Astrocyte of the spinal cord (primary cell): ENCODE measurements at regions not wholly inside any gene's neighbourhood (a gene's known extent, or its start where the extent isn't known, plus 50 kb on each side); places are given as distances from the start of the nearest gene placed in this dataset.

Experiments used
- DNase-seq: peaks from one replicate; pipeline ENCODE4 v3.0.0; 2011; ENCODE audit warnings: low read depth, low spot score
- H3K4me3 ChIP-seq: 2 replicates; pipeline ENCODE4 v1.5.1; 2011; ENCODE audit warnings: low read depth, mild to moderate bottlenecking, low read length, moderate library complexity
- in situ Hi-C: cut with HindIII; loops from 2 replicates; pipeline ENCODE4 v1.10.0; 2017; ENCODE audit warnings: low sequenced_read_pairs
- TF ChIP-seq, protein P1 (sequence below): IDR thresholded peaks from 2 replicates; pipeline ENCODE4 v1.5.1; 2012; ENCODE audit warnings: low read depth, mild to moderate bottlenecking, low read length, inconsistent platforms

DNA sequence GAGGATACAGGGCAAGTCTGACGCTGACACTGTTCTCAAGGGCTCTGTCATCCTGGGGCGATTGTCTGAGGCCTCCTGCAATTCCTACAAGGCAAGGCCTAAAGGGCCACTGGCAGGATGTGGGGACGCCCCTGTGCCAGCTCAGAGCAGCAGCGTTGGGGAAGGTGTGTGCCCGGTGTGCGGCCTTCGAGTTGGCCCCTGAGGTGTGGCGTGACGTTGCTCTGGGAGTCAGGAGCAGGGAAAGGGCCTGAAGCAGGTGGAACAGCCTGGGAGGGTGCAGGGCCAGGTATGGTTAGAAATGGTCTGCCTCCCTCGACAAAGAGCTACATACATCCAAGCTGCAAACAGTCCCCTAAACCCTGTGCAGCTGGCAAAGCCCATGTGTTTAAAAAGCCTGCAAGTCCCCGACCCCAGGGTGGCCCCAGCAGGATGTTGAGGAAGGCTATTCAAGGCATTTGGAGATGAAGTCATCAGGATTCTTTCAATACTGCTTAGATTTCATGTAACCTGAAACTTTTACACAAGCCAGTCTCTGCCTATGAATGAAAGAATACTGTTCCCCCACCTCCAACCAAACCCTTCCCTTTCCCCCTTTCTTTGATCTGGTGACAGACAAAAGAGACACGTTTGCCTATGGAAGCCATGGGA lies 142.5 kb upstream of the TNS3 start:
- H3K4me3 ChIP-seq = no peak overlapping the region
- in situ Hi-C loops = no loop called here
- TF ChIP-seq, protein P1, sequence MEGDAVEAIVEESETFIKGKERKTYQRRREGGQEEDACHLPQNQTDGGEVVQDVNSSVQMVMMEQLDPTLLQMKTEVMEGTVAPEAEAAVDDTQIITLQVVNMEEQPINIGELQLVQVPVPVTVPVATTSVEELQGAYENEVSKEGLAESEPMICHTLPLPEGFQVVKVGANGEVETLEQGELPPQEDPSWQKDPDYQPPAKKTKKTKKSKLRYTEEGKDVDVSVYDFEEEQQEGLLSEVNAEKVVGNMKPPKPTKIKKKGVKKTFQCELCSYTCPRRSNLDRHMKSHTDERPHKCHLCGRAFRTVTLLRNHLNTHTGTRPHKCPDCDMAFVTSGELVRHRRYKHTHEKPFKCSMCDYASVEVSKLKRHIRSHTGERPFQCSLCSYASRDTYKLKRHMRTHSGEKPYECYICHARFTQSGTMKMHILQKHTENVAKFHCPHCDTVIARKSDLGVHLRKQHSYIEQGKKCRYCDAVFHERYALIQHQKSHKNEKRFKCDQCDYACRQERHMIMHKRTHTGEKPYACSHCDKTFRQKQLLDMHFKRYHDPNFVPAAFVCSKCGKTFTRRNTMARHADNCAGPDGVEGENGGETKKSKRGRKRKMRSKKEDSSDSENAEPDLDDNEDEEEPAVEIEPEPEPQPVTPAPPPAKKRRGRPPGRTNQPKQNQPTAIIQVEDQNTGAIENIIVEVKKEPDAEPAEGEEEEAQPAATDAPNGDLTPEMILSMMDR = no peak
- DNase-seq = peak; percentile 88

- DNase-seq = no peak
- TF ChIP-seq, protein P1 = no peak
- H3K4me3 ChIP-seq = no peak overlapping the region
- in situ Hi-C loops = no loop called here
These were observed 140.2 kb upstream of the TNS3 start for GRCh38 chr7:47722126-47722525.

GRCh38 chr7:47721670-47722069 lies 139.8 kb upstream of the TNS3 start:
- in situ Hi-C loops = no loop called here
- TF ChIP-seq, protein P1 = no peak
- no peak for DNase-seq

DNA sequence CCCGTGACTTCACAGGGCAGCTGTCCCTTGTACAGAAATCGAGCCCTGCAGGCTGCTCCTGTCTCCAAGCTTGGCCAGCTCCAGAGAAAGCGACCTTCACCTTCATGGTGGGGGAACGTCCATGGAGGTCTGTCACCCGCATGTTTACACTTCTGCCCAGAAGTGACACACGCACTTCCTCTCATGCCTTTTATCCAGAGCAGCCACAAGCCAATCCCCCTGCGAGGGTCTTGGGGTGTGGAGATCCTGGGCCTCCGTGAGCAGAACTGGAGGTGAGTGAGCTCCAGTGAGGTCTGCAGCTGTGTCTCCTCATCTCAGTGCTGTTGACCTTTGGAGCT lies 139.0 kb upstream of the TNS3 start:
- TF ChIP-seq, protein P1 = no peak
- DNase-seq = no peak
- in situ Hi-C loops = no loop called here
- H3K4me3 ChIP-seq = no peak overlapping the region

More at GRCh38 chr7:47721670-47722069, 139.8 kb upstream of the TNS3 start:
- no peak overlapping the region for H3K4me3 ChIP-seq

GRCh38 chr7:47720141-47720906 lies 138.4 kb upstream of the TNS3 start:
- H3K4me3 ChIP-seq = no peak overlapping the region
- TF ChIP-seq, protein P1 = no peak
- in situ Hi-C loops = no loop called here
- DNase-seq = peak; percentile 27

DNA sequence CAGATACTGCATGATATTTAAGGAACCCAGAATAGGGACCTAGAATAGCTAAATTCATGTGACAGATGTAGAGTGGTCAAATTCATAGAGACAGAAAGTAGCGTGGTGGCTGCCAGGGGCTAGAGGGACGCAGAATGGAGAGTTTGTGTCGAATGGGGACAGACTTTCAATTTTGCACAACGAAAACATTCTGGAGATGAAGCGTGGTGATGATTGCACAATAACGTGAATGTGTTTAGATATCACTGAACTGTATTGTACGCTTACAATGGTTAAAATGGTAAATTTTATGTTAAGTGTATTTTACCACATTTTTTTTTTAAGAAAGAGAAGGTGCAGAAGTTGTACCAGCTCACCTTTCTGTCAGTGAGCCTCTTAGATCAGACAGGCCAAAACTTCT lies 137.8 kb upstream of the TNS3 start:
- in situ Hi-C loops = no loop called here
- TF ChIP-seq, protein P1 = no peak
- no peak for DNase-seq
- H3K4me3 ChIP-seq = no peak overlapping the region
